Breast epithelium (tissue), 4 donors: ENCODE measurements at regions not wholly inside any gene's neighbourhood (a gene's known extent, or its start where the extent isn't known, plus 50 kb on each side); places are given as distances from the start of the nearest gene placed in this dataset.

Experiments used
- DNase-seq, 2 donors: peaks; one replicate each; pipeline ENCODE4 v3.0.0-alpha.2; 2019; ENCODE audit warnings: low spot score in 2 of 2
- H3K27ac ChIP-seq, 2 donors: fragments of 200-600 bp; sonication (generic) in 1 of 2; one replicate each; pipeline ENCODE4 v1.5.1; 2016 to 2019; ENCODE audit warnings: mild to moderate bottlenecking in 1 of 2
- H3K27me3 ChIP-seq, 2 donors: fragments of 200-600 bp; sonication (generic) in 1 of 2; one replicate each; pipeline versions ENCODE4 v1.5.1 to v1.6.0; 2017 to 2019; ENCODE audit warnings: control low read depth in 1 of 2, mild to moderate bottlenecking in 1 of 2
- H3K36me3 ChIP-seq: fragments of 200-600 bp; one replicate; pipeline ENCODE4 v1.5.1; 2019
- H3K4me1 ChIP-seq, 2 donors: fragments of 200-600 bp; sonication (generic); one replicate each; pipeline ENCODE4 v1.5.1; 2016 to 2019; ENCODE audit warnings: control low read depth in 1 of 2
- H3K4me3 ChIP-seq, 3 donors: fragments of 200-600 bp; sonication (generic); 1 replicate in 2 of 3; 2 replicates in 1 of 3; pipeline ENCODE4 v1.5.1; 2016 to 2019; ENCODE audit warnings: mild to moderate bottlenecking in 3 of 3, moderate library complexity in 2 of 3
- H3K9me3 ChIP-seq, 2 donors: fragments of 200-600 bp; sonication (generic) in 1 of 2; one replicate each; pipeline ENCODE4 v1.5.1; 2016 to 2019; ENCODE audit warnings: control low read depth in 1 of 2
- CTCF ChIP-seq, 3 donors: fragments of 450-650 bp; IDR thresholded peaks; one replicate each; pipeline ENCODE4 v1.5.1; 2016 to 2017; ENCODE audit warnings: antibody characterized with exemption in 3 of 3, mild to moderate bottlenecking in 3 of 3, moderate library complexity in 3 of 3
- POLR2A ChIP-seq: fragments of 450-650 bp; IDR thresholded peaks from one replicate; pipeline ENCODE4 v1.6.1; 2016; ENCODE audit warnings: antibody characterized with exemption, mild to moderate bottlenecking, moderate library complexity
- POLR2AphosphoS5 ChIP-seq, 3 donors: sonication (generic); formaldehyde crosslinking; IDR thresholded peaks; one replicate each; pipeline ENCODE4 v1.6.1; 2017; ENCODE audit warnings: antibody characterized with exemption in 3 of 3
- intact Hi-C: fragments of 100-400 bp; cut with DNase I; formaldehyde crosslinking; loops from one replicate; pipeline ENCODE4 v1.15.1; 2023; ENCODE audit warnings: low total_unique reads

GRCh38 chr15:47933865-47934264, 186.9 kb upstream of the SLC24A5 start:
- Histone ChIP-seq H3K36me3 (no peaks in the 10 kb centered on the region), H3K27ac (no peak overlapping the region), H3K4me3 (no peak overlapping the region), H3K27me3 (no peaks in the 10 kb centered on the region), H3K9me3 (no peaks in the 10 kb centered on the region), H3K4me1 (no peaks in the 10 kb centered on the region)
- intact Hi-C loops: no loop called here
- no peak for DNase-seq
- TF ChIP-seq CTCF (IDR thresholded peaks at IDR 0.05) (no peak), POLR2A (no peak), POLR2AphosphoS5 (IDR thresholded peaks at IDR 0.05) (no peak)

GRCh38 chr15:47934342-47934741, 186.4 kb upstream of the SLC24A5 start:
- Histone ChIP-seq H3K36me3 (no peaks in the 10 kb centered on the region), H3K27ac (no peak overlapping the region), H3K27me3 (no peaks in the 10 kb centered on the region), H3K4me3 (no peak overlapping the region), H3K4me1 (no peaks in the 10 kb centered on the region), H3K9me3 (no peaks in the 10 kb centered on the region)
- no peak for DNase-seq
- no peak for TF ChIP-seq POLR2A
- no peak for TF ChIP-seq POLR2AphosphoS5 (IDR thresholded peaks at IDR 0.05)
- TF ChIP-seq CTCF (IDR thresholded peaks at IDR 0.05): no peak
- intact Hi-C loops: no loop called here

- H3K9me3 ChIP-seq: no peaks in the 10 kb centered on the region
- no peaks in the 10 kb centered on the region for H3K27me3 ChIP-seq
- no peak overlapping the region for H3K4me3 ChIP-seq
- no peaks in the 10 kb centered on the region for H3K4me1 ChIP-seq
- TF ChIP-seq CTCF (IDR thresholded peaks at IDR 0.05) (no peak), POLR2AphosphoS5 (IDR thresholded peaks at IDR 0.05) (no peak)
- no peak for DNase-seq
- intact Hi-C loops: no loop called here
- no peak overlapping the region for H3K27ac ChIP-seq
- H3K36me3 ChIP-seq: no peaks in the 10 kb centered on the region
These were observed 183.0 kb upstream of the SLC24A5 start for GRCh38 chr15:47937834-47938233.

GRCh38 chr15:47944637-47945288, 176.0 kb upstream of the SLC24A5 start:
- TF ChIP-seq POLR2AphosphoS5 (IDR thresholded peaks at IDR 0.05) (no peak), CTCF (IDR thresholded peaks at IDR 0.05) (no peak), POLR2A (no peak)
- Histone ChIP-seq H3K4me3 (no peak overlapping the region), H3K27ac (no peak overlapping the region), H3K36me3 (no peaks in the 10 kb centered on the region), H3K9me3 (no peaks in the 10 kb centered on the region), H3K27me3 (no peaks in the 10 kb centered on the region), H3K4me1 (no peaks in the 10 kb centered on the region)
- intact Hi-C loops: no loop called here
- no peak for DNase-seq

GRCh38 chr15:47945872-47946650, 174.7 kb upstream of the SLC24A5 start:
- Histone ChIP-seq H3K4me1 (no peaks in the 10 kb centered on the region), H3K9me3 (no peaks in the 10 kb centered on the region), H3K27me3 (no peaks in the 10 kb centered on the region), H3K36me3 (no peaks in the 10 kb centered on the region), H3K27ac (no peak overlapping the region), H3K4me3 (no peak overlapping the region)
- TF ChIP-seq POLR2A: no peak
- TF ChIP-seq CTCF (IDR thresholded peaks at IDR 0.05): no peak
- TF ChIP-seq POLR2AphosphoS5 (IDR thresholded peaks at IDR 0.05): no peak
- intact Hi-C loops: no loop called here
- no peak for DNase-seq
